Tongue (tissue), 1 donor: ENCODE measurements at regions not wholly inside any gene's neighbourhood (a gene's known extent, or its start where the extent isn't known, plus 50 kb on each side); places are given as distances from the start of the nearest gene placed in this dataset.

Source experiments
- DNase-seq: peaks from one replicate; pipeline ENCODE4 v3.0.0-alpha.2; 2015

- DNase-seq, result no peak
Observed at GRCh38 chr1:195550071-195550862, 1058.0 kb downstream of the KCNT2 start.

DNA sequence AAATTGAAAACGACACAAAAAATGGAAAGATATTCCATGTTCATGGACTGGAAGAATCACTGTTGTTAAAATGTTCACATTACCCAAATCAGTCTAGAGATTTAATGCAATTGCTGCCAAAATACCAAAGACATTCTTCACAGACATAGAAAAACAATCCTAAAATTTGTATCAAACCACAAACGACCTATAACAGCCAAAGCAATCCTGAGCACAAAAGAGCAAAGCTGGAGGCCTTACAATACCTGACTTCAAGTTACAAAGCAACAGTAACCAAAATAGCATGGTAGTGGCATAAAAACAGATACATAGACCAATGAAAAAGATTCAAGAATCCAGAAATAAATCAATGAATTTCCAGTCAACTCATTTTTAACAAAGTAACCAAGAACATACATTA lies 1077.3 kb downstream of the KCNT2 start:
- no peak for DNase-seq

- DNase-seq, result no peak
Observed at GRCh38 chr1:195529881-195530280, 1078.4 kb downstream of the KCNT2 start.

DNA sequence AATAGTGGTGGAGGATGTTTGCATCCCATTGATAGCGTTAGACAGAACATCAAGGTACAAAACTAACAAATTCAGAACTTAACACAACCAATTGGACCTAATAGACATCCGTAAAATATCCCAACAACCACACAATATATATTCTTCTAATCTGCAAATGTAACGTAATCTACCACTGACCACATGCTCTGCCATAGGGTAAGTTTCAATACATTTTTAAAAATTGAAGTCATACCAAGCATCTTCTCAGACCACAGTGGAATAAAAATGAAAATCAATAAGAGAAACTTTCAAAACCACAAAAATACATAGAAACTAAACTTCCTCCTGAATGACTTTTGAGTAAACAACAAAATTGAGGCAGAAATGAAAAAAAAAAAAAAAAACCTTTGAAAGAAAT lies 1087.5 kb downstream of the KCNT2 start:
- DNase-seq, result no peak

DNA sequence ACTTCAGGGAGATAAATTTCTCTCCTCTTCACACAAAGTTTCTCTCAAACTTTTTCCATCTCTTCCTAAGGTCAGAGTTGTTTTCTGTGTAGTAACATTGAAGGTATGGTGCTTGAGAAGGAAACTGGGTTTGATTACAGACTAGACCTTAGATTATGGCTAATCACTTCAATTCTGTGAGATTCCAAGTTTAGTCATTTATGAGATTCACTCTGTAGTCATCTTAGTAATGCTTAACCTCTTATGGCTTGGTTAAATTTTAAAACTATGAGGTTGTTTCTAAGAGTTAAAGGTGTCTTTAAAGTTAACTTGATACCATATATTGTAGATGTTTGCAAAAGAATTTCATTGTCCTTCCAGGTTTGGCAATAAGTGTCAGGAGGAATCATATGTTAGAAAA lies 1092.2 kb downstream of the KCNT2 start:
- DNase-seq, result no peak

GRCh38 chr1:195511501-195511900 lies 1096.7 kb downstream of the KCNT2 start:
- no peak for DNase-seq

- no peak for DNase-seq
Observed at GRCh38 chr1:195501118-195501517, 1107.1 kb downstream of the KCNT2 start.

- DNase-seq, result no peak
Observed at GRCh38 chr1:195495720-195496635, 1112.3 kb downstream of the KCNT2 start.

DNA sequence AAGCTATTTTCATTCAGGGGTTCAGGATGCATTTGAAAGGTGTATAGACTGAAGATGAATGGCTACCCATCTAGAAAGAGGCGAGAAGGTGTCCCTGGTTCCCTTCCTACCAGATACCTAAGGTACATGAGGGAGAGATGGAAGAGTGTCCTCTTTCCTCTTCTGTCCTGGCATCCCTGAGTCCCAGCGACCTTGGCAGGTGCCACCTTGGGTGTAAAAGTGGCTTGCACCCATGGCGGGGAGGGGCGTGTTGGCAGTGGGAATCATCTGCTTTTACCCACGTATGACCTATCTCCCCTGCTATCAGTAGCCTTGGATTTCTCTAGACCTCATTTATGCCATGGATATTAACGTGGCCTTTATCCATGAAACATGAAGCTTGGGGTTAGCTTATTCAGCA lies 1126.1 kb downstream of the KCNT2 start:
- no peak for DNase-seq

GRCh38 chr1:195481293-195481692 lies 1126.9 kb downstream of the KCNT2 start:
- no peak for DNase-seq

DNA sequence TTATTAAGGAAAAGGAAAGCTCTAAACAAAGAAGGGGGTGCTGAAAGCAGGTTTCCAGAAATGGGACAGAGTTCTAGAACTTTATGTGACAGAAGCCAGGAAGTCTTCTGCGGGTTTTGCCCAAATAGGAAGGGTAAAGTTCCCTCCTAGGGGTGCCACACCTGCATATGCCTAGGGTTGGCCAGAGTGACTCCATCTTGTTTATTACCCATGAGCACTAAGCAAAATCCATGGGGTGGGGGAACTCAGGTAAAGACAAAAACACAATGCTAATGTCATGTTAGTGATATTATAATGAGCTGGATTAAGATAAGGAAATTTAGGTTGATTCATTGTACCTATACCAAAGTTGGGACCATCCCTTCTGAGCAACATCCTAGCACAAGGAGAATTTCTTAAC lies 1132.7 kb downstream of the KCNT2 start:
- DNase-seq, result no peak

GRCh38 chr1:195472291-195472690 lies 1135.9 kb downstream of the KCNT2 start:
- no peak for DNase-seq

GRCh38 chr1:195466639-195467038 lies 1141.6 kb downstream of the KCNT2 start:
- DNase-seq, result no peak

DNA sequence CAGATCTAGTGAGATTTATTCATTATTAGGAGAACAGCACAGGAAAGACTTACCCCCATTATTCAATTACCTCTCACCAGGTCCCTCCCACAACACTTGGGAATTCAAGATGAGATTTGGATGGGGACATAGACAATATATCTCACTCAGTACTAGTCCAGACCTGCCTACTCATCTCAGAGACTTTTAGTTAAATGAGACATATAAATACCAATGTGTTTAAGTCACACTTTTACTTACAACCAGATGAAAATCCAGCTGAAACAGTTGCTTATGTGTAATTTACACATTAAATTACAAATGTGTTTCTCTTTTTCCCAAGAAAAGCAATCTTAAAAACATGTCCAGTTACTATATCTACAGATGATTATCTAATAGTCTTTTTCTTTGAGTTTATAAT lies 1145.6 kb downstream of the KCNT2 start:
- DNase-seq, result no peak

DNA sequence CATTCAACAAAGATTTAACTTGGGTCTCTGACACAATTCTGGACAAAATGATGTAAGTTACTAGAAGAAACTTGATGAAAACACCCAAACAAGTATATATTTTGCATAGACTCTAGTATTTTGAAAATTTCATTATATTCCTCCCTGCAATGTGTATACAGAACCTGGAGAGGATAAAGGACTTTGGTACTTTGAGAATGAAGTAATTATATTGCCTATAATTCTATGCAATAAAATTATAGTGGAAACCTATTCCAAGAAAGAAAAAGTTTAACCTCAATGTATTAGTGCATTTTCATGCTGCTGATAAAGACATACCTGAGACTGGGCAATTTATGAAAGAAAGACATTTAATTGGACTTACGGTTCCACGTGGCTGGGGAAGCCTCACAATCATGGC lies 1146.1 kb downstream of the KCNT2 start:
- DNase-seq, result no peak

DNA sequence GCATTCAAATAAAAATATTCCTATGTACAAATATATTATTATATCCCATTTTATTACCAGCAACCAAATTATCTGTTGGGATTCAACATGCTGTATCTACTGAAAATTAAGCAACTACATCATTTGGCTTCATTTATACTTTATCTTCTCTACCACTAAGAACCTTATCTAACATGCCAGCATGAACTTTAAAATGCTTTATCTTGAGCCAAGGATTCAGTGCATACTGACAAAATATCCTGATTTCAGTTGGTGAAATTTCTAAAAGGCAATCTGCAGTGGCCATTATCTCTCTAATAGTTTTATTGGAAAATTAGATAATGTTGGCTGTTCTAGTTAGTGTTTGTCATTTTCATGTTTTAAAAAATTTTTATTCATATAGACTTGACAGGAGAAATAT lies 1149.9 kb downstream of the KCNT2 start:
- DNase-seq, result no peak

- no peak for DNase-seq
Observed at GRCh38 chr1:195450794-195451193, 1157.4 kb downstream of the KCNT2 start.

- DNase-seq, result no peak
Observed at GRCh38 chr1:195439661-195440060, 1168.6 kb downstream of the KCNT2 start.

- DNase-seq, result no peak
Observed at GRCh38 chr1:195434566-195435203, 1173.6 kb downstream of the KCNT2 start.

- no peak for DNase-seq
Observed at GRCh38 chr1:195430826-195431225, 1177.4 kb downstream of the KCNT2 start.

DNA sequence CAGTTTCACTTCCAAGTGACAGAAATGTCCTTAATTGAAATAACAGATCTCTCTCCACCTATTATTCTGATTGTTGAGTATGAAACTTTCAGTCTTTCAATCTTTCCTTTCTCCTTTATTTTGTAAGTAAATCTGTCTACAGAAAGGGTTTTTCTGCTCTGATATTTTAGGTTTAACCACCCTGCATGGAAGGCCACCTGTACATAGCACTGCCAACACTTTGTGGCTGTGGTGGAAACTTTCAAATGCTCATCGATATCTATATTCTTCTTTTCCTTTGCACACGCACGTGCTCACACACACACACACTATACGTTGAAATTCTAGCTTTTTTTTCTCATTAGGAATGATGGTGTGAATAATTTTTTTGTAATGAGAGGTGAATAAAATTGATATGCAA lies 1179.3 kb downstream of the KCNT2 start:
- no peak for DNase-seq

DNA sequence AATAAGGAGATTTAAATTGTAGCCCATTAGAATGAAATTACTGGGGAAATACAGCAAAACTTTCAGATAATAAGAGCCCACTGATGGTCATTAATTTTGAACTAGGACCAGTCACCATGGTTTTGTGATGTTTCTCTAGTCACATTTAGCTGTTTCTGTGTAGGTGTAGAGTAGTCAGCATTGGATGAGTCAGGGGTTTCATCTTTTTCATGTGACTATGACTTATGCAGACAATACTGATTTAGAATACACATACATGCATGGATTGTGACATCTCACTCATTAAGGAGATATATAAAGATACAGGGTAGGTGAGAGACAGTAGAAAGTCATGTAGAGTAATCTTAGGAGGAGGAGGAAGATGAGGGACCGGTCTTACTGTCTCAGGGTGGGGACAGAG lies 1192.7 kb downstream of the KCNT2 start:
- no peak for DNase-seq

DNA sequence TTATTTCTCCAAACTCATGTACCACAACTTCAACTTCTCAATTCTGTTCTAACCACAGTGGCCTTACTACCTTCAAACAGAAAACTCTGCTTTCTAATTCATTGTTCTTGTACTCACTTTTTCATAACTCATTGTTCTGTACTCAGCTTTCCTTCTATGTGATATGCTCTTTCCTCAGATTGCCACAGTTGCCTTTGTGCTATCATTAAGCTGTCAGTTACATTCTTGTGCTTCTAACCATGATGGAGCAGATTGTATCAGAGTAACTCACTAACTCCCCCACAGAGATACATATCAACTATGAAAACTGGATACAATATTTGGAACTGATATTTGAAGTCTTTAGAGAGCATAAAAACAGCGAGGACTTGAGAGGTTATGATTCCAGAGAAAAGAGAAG lies 1213.7 kb downstream of the KCNT2 start:
- DNase-seq, result no peak
